Activated CD4-positive, alpha-beta T cell treated with anti-CD3 and anti-CD28 coated beads, Interleukin-2, amount 50 U/mL, for 16 hours (primary cell): ENCODE measurements at regions not wholly inside any gene's neighbourhood (a gene's known extent, or its start where the extent isn't known, plus 50 kb on each side); places are given as distances from the start of the nearest gene placed in this dataset.
A peak's percentile ranks its signal among the peaks of the same experiment; 100 is the strongest.
"Not testable (repeated sequence)": the region's sequence is repeated elsewhere in the genome, so short reads cannot be mapped to it uniquely, and the experiment has no call there.

Experiments
- DNase-seq: peaks from one replicate; pipeline ENCODE4 v3.0.0-alpha.2; 2020

DNA sequence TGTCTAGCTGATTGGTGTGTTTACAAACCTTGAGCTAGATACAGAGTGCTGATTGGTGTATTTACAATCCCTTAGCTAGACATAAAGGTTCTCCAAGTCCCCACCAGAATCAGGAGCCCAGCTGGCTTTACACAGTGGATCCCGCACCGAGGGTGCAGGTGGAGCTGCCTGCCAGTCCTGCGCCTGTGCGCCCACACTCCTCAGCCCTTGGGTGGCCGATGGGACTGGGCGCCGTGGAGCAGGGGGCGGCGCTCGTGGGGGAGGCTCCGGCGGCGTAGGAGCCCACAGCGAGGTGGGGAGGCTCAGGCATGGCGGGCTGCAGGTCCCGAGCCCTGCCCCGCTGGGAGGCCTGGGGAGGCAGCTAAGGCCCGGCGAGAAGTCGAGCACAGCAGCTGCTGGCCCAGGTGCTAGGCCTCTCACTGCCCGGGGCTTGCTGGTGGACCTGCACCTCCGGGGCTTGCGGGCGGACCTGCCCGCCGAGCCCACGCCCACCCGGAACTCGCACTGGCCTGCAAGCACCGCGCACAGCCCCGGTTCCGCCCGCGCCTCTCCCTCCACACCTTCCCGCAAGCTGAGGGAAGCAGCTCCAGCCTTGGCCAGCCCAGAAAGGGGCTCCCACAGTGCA lies 51.0 kb upstream of the CDYL start:
- not testable (repeated sequence) for DNase-seq

DNA sequence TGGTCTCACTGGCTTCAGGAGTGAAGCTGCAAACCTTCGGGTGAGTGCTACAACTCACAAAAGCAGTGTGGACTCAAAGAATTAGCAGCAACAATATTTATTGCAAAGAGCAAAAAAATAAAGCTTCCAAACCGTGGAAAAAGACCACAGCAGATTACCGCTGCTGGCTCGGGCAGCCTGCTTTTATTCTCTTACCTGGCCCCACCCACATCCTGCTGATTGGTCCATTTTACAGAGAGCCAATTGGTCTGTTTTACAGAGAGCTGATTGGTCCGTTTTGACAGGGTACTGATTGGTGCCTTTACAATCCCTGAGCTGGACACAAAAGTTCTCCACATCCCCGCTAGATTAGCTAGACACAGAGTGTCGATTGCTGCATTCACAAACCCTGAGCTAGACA lies 51.5 kb upstream of the CDYL start:
- DNase-seq, result not testable (repeated sequence)

DNA sequence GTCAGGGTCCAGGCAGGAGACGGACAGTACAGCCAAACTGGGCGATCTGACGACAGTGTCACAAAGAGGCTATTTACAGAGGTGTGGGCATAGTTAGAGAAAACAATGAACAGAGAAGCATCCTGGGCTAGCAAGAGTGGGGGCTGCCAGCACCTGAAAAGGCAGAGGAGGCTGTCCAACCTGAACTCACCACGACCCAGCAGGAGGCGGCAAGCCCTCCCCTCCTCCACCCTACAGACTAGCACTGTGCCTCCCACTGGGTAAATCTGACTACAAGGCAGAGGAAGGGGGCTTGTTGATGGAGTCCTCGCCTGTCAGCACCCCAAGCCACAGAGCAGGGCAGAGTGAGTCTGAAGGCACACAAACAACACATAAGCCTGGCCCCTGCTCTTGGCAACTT lies 52.8 kb upstream of the CDYL start:
- no peak for DNase-seq

DNA sequence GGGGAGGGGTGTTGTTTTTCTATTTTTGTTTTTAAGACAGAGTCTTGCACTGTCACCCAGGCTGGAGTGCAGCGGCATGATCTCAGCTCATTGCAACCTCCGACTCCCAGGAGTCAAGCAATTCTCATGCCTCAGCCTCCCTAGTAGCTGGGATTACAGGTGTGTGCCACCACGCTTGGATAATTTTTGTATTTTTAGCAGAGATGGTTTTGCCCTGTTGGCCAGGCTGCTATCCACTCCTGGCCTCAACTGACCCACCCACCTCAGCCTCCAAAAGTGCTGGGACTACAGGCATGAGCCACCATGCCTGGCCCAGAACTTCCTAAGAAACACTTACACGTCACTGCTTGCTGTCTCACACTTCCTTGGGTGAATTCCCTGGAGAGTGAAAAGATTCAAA lies 54.8 kb upstream of the CDYL start:
- not testable (repeated sequence) for DNase-seq

DNA sequence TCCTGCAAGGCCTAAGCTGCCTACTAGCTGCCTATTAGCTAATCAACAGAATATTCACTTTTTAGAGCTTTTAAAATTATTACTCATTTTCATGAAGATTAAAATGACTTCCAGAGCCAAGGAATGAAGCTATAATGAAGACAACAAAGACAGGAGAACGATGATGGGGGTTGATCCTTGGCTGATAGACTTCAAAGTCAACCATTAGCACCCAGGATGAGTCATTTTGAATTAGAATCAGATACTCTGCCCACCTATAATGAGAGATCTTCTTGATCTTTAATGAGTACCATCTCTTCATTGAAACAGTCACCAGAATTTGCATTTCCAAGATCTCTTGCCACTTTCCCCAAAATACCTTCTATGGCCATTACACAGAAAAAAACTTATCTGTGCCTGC lies 56.7 kb upstream of the CDYL start:
- DNase-seq, result no peak

DNA sequence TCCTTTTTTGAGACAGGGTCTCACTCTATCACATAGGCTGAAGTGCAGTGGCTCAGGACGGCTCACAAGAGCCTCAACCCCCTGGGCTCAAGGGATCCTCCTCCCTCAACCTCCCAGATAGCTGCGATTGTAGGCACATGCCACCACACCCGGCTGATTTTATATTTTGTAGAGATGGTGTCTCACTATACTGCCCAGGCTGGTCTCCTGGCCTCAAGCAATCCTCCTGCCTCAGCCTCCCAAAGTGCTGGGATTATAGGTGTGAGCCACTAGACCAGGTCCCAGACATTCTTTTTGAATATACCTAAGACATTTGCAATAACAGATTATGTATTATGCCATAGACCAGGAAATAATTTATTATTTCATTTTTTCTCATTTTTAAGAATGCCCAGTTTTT lies 58.3 kb upstream of the CDYL start:
- DNase-seq, result no peak

DNA sequence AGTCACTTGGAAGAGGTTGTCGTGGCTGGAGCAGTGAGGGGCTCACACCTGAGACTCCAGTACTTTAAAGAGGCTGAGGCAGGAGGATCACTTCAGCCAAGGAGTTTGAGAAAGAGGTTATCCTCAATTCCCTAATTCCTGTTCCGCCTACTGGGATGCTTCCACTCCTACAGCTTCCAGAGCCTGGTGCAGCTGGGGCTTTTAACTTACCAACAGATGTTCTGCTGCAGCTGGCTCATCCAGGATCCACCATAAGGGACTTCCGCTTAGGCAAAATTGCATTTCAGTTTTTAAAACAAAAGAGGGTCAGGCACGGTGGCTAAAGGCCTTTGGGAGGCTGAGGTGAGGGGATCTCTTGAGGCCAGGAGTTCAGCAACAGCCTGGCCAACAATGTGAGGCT lies 59.1 kb upstream of the CDYL start:
- no peak for DNase-seq

DNA sequence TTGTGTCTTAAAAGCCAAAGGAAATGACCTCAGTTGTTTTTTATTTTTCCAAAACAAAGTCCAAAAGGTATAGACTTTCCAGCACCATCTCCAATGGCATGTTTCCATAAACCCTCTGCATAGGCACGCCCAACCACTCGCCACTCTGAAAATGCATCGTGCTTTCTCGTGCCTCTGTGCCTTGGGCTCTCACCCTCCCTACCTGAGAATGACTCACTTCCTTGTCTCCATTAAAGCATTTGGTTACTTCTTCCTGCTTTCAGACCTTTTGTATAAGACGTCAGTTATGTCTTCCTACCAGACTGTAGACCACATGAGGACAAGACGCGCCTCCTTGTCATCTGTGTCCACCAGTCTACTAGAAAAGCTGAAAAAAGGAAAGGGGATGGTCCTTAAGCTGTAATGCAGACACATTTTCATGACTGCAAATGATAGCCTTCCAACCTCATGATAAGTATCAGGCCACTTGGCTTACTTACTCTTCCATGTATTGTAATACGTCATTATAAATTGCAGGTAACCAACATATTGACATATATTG lies 61.2 kb upstream of the CDYL start:
- peak; percentile 1 for DNase-seq

DNA sequence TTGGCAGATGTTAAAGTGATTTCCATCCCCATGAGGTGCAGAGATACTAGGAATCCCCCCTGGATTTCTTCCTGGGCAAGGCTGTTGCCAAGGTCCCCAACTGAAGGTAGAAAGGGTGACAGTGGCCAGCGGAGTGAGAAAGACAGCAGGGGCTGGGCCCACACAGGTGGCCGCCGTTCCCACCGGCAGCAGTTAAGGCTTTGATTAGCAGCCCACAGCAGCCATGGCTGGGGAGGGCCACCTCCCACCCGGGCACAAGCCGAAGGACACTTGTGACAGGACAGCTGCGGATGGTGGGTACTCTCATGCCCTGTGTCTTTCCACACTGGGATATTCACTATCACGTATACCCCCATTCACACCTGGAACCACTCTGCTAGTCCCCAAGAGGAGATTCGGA lies 63.9 kb upstream of the CDYL start:
- DNase-seq, result no peak

DNA sequence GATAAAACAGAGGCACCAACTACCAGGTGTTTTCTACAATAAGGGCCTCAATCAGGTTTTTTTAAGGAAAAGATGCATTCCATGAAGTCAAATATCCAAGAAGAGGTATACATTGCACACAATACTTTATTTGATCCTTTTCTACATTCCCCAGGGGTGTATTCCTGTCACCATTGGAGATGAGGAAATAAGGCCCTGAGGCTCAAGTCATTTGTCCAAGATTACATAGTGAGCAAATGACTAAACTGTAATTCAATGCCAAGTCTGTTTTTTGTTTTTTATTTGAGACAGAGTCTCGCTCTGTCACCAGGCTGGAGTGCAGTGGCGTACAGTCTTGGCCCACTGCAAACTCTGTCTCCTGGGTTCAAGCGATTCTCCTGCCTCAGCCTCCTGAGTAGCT lies 69.2 kb upstream of the CDYL start:
- no peak for DNase-seq

DNA sequence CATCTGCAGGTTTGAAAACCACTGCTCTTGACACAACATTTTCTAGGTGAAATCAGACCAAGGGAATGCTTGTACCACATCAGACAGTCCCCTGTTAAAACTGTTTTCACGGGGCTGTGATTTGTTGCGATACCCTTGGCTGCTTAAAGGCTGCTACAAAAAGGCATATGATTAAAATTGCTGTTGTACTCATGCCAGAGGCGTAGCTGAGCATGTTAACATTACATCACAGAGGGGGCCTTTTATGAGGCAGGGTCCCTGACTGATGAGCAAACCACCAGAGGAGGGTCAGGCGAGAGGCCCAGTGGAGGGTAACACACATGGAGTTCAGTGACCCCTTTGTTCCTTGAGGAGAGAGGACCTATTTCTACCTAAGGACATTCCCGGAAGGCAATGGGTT lies 70.4 kb upstream of the CDYL start:
- DNase-seq, result no peak

DNA sequence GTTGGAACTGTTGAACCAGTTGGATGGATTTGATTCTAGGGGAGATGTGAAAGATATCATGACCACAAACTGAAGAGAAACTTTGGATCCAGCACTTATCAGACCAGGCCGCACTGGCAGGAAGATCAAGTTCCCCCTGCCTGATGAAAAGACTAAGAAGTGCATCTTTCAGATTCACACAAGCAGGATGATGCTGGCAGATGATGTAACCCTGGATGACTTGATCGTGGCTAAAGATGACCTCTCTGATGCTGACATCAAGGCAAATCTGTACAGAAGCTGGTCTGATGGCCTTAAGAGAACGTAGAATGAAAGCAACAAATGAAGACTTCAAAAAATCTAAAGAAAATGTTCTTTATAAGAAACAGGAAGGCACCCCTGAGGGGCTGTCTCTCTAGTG lies 72.8 kb upstream of the CDYL start:
- no peak for DNase-seq

DNA sequence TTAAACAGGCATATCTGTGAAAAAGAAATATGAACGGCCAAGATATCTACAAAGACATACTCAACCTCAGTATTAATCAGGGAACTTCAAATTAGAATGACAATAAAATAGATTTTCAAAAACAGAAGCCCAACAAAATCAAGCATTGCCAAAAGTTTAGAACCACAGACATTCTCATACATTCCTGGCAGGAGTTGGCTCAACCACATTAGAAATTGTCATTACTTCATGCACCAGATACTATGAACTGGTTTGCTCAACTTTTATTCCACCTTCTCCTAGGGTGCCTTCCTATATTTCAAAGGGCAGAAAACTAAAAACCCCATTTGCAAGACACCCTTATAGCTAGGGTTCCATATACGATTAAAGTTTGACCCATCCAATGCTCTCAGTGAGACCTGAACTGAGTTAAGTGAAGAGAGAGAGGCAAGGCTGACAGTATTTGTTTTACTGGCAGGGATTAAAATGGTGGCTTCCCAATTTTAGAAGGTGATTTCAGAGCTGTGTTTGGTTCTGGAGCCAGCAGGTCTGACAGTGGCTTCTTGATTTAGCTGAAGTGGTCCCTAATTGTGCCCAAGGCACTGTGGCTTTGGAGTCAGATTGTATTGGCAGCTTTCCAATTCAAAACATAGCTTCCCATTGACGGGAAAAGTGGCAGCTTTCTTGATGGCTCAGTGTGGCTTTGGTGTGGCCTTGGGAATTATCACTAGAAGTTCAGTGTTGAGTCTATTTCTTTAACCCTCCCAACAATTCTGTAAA lies 77.1 kb upstream of the CDYL start:
- DNase-seq, result no peak

DNA sequence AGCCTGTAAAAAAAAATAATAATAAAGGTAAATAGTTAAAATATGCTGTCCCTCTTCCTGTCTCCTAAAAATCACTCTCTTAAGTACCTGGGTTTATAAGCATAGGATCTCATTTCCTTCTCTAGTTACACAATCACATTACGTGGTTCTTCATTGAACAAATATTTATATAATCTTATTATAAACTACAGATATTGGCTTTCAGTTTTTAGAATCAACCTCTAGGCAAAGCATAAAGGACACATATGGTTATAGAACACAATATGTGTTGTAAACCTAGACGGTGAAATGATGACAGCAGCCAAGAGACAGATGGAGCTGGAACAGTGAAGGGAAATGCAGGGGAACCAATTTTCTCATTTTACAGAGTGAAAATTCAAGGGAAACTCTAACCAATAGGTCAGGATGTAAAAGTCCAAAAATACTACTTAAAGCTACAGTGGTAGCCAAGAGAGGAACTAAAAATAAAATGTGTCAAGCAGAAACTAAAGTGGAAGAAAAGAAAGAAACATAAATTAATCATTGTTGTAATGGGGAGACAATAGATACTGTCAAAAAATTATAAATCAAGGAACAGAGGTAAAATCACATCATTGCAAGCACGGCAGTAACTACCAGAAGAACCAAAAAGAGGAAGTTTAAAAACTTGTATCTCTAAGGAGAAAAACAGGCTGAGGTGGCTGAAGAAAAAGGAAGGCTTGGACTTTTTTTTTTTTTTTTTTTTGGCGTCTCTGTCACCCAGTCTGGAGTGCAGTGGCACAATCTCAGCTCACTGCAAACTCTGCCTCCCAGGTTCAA lies 82.8 kb upstream of the CDYL start:
- DNase-seq, result no peak

DNA sequence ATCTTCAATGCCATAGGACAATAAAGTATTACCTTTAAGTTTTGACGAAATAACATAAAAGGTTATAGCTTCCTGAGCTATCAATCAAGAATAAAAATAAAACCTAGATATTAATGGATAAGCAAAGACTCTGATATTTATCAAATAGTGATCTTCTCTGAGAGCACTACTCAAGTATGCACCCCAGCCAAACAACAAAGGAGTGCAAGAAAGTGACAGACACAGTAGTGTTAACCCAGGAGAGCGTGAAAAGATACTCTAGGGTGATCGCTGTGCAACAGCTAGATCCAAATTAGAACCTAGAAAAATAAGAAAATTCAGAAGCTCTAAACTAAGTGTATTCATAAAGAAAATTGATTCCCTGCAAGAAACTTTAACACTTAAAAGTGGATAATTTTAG lies 83.5 kb upstream of the CDYL start:
- no peak for DNase-seq

DNA sequence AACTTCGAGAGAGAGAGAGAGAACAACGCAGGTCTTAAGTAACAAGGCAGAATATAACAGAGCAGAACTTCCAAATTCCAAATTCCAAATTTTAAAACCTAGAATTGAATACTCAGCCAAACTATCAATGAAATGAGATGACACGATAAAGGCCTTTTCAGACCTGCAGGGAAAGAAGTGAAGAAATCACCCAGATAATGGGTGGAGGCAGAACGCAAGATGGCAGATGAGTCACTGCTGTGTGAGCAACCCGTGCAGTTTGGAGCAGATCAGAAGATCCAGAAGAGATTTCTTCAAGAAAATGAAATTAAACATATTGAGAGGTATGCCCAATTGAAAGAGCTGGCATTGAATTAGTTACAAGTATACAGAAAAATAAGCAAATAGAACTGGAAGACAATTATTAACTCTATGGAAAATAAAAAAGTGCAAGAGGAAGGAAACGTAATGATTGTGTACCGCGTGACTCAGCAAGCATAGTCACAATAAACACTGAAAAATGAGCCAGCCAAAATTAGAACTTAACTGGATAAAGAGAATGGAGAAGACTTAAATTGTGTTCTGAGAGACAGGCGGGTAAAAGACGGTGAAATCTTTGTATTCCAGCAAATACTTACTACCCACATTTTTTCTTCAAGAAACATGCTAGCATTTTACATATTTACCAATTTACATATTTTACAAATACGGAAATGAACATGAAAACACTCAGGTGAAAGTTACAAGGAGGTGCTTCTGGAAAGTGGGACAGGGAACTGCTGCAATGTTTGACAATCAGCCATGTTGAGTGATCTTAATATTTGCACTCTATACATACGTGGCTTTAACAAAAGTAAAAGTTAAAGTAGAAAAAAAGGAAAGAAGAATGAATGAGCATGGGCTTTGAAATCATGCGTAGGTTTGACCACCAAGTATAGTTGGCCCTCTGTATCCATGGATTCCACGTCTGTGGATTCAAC lies 87.9 kb upstream of the CDYL start:
- no peak for DNase-seq

DNA sequence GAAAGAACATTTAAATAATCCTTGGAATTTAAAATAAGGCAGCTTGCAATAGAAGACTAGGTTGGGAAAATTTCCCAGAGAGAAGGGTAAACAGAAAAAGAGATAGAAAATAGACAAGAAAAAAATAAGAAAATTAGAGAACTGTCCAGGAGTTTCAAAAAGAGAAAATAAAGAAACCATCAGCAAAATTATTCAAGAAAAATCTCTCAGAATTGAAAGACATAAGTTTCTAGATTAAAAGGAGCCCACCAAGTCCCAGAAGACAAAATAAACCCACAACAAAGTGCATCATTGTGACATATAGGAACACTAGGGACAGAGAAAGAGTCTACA lies 88.6 kb upstream of the CDYL start:
- no peak for DNase-seq

DNA sequence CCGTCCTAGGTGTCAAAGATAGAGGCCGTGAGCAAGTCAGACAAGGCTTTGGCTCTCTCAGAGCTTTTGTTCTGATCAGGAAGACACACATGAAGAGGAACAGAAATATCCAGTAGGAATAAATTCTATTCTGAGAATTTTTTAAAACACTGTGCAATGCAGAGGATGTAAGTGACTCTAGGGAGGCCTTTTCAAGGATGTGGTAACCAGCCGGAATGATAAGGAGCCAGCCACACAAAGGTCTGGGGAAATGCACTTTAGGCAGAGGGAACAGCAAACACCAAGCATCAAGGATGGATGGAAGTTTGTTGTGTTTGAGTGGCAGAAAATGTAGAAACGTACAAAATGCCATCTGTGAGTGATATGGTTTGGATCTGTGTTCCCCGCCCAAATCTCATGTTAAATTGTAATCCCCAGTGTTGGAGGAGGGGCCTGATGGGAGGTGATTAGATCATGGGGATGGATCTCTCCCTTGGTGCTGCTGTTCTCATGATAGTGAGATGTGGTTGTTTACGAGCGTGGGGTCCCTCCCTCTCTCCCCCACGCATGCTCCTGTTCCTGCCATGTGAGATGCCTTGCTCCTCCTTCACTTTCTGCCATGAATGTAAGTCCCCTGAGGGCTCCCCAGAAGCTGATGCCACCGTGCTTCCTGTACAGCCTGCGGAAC lies 93.6 kb upstream of the CDYL start:
- DNase-seq, result no peak

DNA sequence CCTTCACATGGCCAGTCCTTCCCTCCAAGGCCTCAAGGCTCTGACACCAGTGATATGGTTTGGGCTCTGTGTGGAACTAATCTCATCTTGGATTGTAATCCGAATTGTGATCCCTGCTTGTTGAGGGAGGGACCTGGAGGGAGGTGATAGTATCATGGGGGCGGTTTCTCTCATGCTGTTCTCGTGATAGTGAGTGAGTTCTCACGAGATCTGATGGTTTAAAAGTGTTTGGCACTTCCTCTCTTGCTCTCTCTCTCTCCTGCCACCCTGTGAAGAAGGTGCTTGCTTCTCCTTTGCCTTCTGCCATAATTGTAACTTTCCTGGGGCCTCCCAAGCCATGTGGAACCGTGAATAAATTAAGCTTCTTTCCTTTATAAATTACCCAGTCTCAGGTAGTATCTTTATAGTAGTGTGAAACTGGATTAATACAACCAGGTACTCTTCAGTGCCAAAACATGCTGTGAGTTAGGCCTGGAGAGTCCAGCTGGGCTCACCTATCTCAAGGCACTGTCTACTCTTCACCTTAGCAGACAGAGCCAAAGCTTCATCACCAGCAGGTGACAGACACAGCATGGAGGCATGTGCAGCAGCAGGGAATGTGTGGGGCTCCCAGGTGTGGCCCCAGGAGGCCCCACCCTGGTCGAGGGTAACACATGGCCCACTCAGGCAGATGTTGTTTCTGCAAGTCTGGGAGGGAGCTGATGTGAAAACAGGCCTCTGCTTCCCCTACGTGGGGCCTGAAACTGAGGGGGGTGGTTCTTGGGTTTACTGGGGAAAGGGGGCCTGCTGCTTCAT lies 97.5 kb upstream of the CDYL start:
- DNase-seq, result no peak

DNA sequence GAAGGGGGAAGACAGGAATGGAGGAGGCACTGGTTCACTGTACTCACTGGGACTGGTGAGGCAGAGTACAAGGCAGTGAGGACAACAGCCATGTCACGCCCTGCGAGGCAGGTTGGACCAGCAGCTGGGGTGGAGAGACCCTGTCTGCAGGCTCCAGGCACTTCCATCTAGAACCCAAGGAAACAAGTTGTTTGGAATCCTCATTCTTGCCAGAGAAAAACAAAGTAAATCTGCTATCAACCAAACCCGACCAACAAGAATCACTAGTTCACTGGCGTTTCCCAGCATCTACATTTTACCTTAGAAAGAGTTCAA lies 98.5 kb upstream of the CDYL start:
- no peak for DNase-seq

DNA sequence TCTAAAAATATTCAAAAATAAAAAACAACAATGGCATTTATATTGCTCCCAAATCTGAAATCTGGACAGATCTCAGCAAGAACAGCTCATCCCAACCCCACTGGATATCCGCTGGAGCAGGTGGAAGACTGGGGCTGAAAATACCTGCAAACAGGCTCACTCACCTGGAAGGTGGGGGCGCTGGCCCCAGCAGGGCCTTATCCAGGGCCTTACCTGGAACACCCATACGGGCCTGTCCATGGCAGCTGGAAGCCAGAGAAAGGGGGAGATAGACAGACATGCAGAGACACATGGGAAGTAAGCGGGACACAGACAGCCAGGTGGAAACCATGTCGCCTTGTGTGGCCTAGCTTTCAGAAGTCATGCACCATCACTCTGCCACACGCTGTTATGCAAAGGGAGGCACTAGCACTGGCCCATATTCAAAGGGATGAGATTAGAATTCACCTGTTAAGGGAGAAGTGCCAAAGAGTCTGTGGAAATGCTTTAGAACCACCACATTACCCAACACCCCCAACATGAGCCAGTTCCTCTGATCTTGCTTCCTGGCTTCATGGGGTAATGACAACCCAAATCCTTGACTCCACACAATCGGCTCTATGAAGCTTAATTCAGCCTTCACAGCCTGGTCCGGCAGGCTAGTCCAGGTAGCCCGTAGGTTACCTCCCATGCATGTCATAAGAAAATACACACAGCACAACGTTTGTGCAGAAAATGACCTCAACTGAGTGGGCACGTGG lies 99.0 kb upstream of the CDYL start:
- no peak for DNase-seq
